Liver (tissue), 8 donors: ENCODE measurements at regions not wholly inside any gene's neighbourhood (a gene's known extent, or its start where the extent isn't known, plus 50 kb on each side); places are given as distances from the start of the nearest gene placed in this dataset.

Experiments
- DNase-seq: peaks from one replicate; pipeline ENCODE4 v3.0.0-alpha.2; 2017; ENCODE audit warnings: low spot score
- H3K27ac ChIP-seq, 2 donors: one replicate each; pipeline ENCODE4 v1.7.0; 2013; ENCODE audit warnings: inconsistent platforms in 2 of 2, low read length in 2 of 2, control low read depth in 1 of 2, low read depth in 1 of 2, mild to moderate bottlenecking in 1 of 2
- H3K27me3 ChIP-seq, 4 donors: one replicate each; pipeline versions ENCODE4 v1.6.1 to v1.7.0; 2013; ENCODE audit warnings: low read length in 3 of 4, inconsistent platforms in 1 of 4, mild to moderate bottlenecking in 1 of 4, moderate library complexity in 1 of 4; ENCODE audit not compliant: control insufficient read depth in 4 of 4, insufficient read depth in 4 of 4
- H3K36me3 ChIP-seq, 4 donors: one replicate each; pipeline versions ENCODE4 v1.6.1 to v1.7.0; 2013; ENCODE audit warnings: low read length in 3 of 4, mild to moderate bottlenecking in 3 of 4, low read depth in 1 of 4, moderate library complexity in 1 of 4; ENCODE audit not compliant: control insufficient read depth in 4 of 4, insufficient read depth in 3 of 4
- H3K4me1 ChIP-seq, 4 donors: one replicate each; pipeline versions ENCODE4 v1.6.1 to v1.7.0; 2013; ENCODE audit warnings: low read length in 3 of 4, mild to moderate bottlenecking in 3 of 4, moderate library complexity in 1 of 4; ENCODE audit not compliant: control insufficient read depth in 4 of 4, insufficient read depth in 4 of 4
- H3K4me3 ChIP-seq, 3 donors: one replicate each; pipeline versions ENCODE4 v1.6.1 to v1.7.0; 2013; ENCODE audit warnings: low read length in 3 of 3, control low read depth in 1 of 3, low read depth in 1 of 3, mild to moderate bottlenecking in 1 of 3
- H3K9ac ChIP-seq, 2 donors: one replicate each; pipeline ENCODE4 v1.7.0; 2013; ENCODE audit warnings: low read length in 2 of 2, mild to moderate bottlenecking in 2 of 2, moderate library complexity in 2 of 2, control low read depth in 1 of 2, low read depth in 1 of 2
- H3K9me3 ChIP-seq, 4 donors: one replicate each; pipeline versions ENCODE4 v1.6.1 to v1.7.0; 2013; ENCODE audit warnings: low read length in 3 of 4; ENCODE audit not compliant: control insufficient read depth in 4 of 4
- CTCF ChIP-seq: fragments of 150-350 bp; IDR thresholded peaks from 2 replicates; pipeline ENCODE4 v1.5.1; 2017; ENCODE audit warnings: improper control_type of control experiment, low read depth, low read length; ENCODE audit not compliant: missing input control
- EGR1 ChIP-seq, 2 donors: IDR thresholded peaks; 2 replicates each; pipeline ENCODE4 v1.6.1; 2016 to 2018; ENCODE audit warnings: antibody characterized with exemption in 2 of 2, low read depth in 2 of 2
- FOXA1 ChIP-seq: IDR thresholded peaks from 2 replicates; pipeline ENCODE4 v1.6.1; 2016; ENCODE audit warnings: antibody characterized with exemption
- FOXA2 ChIP-seq: IDR thresholded peaks from 2 replicates; pipeline ENCODE4 v1.6.1; 2016; ENCODE audit warnings: antibody characterized with exemption
- GABPA ChIP-seq, 2 donors: IDR thresholded peaks in 1 of 2; conservative IDR thresholded peaks in 1 of 2; 2 replicates each; pipeline ENCODE4 v1.6.1; 2016; ENCODE audit warnings: antibody characterized with exemption in 2 of 2, mild to moderate bottlenecking in 1 of 2, moderate library complexity in 1 of 2
- HNF4A ChIP-seq, 2 donors: conservative IDR thresholded peaks; 2 replicates each; pipeline ENCODE4 v1.6.1; 2016; ENCODE audit warnings: antibody characterized with exemption in 2 of 2, mild to moderate bottlenecking in 2 of 2
- HNF4G ChIP-seq: IDR thresholded peaks from 2 replicates; pipeline ENCODE4 v1.6.1; 2016; ENCODE audit warnings: antibody characterized with exemption
- JUND ChIP-seq, 2 donors: IDR thresholded peaks; 2 replicates each; pipeline ENCODE4 v1.6.1; 2016; ENCODE audit warnings: antibody characterized with exemption in 2 of 2
- MAX ChIP-seq: IDR thresholded peaks from 2 replicates; pipeline ENCODE4 v1.6.1; 2016; ENCODE audit warnings: antibody characterized with exemption
- NR2F2 ChIP-seq: IDR thresholded peaks from 2 replicates; pipeline ENCODE4 v1.6.1; 2016; ENCODE audit warnings: antibody characterized with exemption
- RAD21 ChIP-seq, 2 donors: IDR thresholded peaks; 2 replicates each; pipeline ENCODE4 v1.6.1; 2016; ENCODE audit warnings: antibody characterized with exemption in 2 of 2, mild to moderate bottlenecking in 2 of 2
- REST ChIP-seq: IDR thresholded peaks from 2 replicates; pipeline ENCODE4 v1.6.1; 2016; ENCODE audit warnings: antibody characterized with exemption, mild to moderate bottlenecking
- RXRA ChIP-seq, 2 donors: IDR thresholded peaks; 2 replicates each; pipeline ENCODE4 v1.6.1; 2017 to 2018; ENCODE audit warnings: antibody characterized with exemption in 2 of 2, mild to moderate bottlenecking in 1 of 2
- SP1 ChIP-seq: IDR thresholded peaks from 2 replicates; pipeline ENCODE4 v1.6.1; 2018; ENCODE audit warnings: antibody characterized with exemption, mild to moderate bottlenecking
- TAF1 ChIP-seq: conservative IDR thresholded peaks from 2 replicates; pipeline ENCODE4 v1.6.1; 2016; ENCODE audit warnings: antibody characterized with exemption, mild to moderate bottlenecking
- YY1 ChIP-seq: IDR thresholded peaks from 2 replicates; pipeline ENCODE4 v1.6.1; 2016; ENCODE audit warnings: antibody characterized with exemption, mild to moderate bottlenecking
- WGBS: extraction: QIAGEN DNeasy Blood & Tissue Kit; methylation state at CpG from one replicate; pipeline ENCODE4 v1.1.7; 2013; 5-methylcytosine and 5-hydroxymethylcytosine counted together
- TF ChIP-seq, protein P1 (sequence below): IDR thresholded peaks from 2 replicates; pipeline ENCODE4 v1.6.1; 2016; ENCODE audit warnings: antibody characterized with exemption
- TF ChIP-seq, protein P2 (sequence below): IDR thresholded peaks from 2 replicates; pipeline ENCODE4 v1.6.1; 2016; ENCODE audit warnings: antibody characterized with exemption
- donor health status: healthy.
- donor health status: healthy.
- donor health status: healthy.
- donor health status: healthy.
- donor health status: healthy.

DNA sequence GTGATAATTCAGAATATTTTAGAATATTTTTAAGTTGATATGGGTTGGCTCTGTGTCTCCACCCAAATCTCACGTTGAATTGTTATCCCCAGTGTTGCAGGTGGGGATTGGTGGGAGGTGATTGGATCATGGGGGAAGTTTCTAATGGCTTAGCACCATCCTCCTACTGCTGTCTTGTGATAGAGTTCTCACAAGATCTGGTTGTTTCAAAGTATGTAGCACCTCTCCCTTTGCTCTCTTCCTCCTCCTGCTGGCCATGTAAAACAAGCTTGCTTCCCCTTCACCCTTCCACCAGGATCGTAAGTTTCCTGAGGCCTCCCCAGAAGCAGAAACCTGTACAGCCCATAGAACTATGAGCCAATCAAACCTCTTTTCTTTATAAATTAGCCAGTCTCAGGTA lies 214.6 kb upstream of the C9orf72 start:
- H3K27me3 ChIP-seq = no peaks in the 10 kb centered on the region
- WGBS = 59% methylated on average over 2 of the region's 2 CpGs
- H3K4me3 ChIP-seq = no peak overlapping the region
- no peak overlapping the region for H3K27ac ChIP-seq
- H3K9ac ChIP-seq = no peak overlapping the region
- TF ChIP-seq RAD21 (IDR thresholded peaks at IDR 0.05) (peak in 1 of 2 donors; percentile 38), GABPA (IDR thresholded peaks at IDR 0.05 in 1 of 2, conservative IDR thresholded peaks at IDR 0.05 in 1 of 2) (no peak), FOXA2 (no peak), HNF4A (conservative IDR thresholded peaks at IDR 0.05) (no peak)
- no peaks in the 10 kb centered on the region for H3K4me1 ChIP-seq
- DNase-seq = no peak
- H3K36me3 ChIP-seq = no peaks in the 10 kb centered on the region
- H3K9me3 ChIP-seq = peaks cover 0 to 2% (median under 1%) of the 10 kb centered on the region in 4 donors

DNA sequence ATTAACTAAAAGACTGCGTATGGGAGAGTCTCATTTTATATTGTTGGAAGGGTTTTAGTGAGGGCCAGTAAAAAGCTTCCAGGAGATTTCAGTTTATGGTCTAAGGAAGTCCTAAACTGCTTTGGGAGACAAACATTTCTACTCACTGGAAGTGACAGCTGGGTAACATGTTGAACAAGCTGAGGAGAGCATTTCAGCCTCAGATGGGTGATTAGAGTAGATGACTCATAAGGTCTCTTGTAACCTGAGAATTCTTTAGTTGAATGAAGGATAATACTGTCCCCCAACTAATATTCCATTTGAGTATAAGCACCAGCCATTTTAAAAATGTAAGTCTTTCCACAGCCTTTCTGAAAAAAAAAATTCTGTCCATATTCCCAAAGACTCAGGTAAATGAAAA lies 218.0 kb upstream of the C9orf72 start:
- Histone ChIP-seq H3K4me3 (no peak overlapping the region), H3K9ac (no peak overlapping the region), H3K36me3 (no peaks in the 10 kb centered on the region), H3K27ac (no peak overlapping the region), H3K9me3 (peaks cover 0 to 2% (median under 1%) of the 10 kb centered on the region in 4 donors), H3K27me3 (no peaks in the 10 kb centered on the region), H3K4me1 (no peaks in the 10 kb centered on the region)
- TF ChIP-seq SP1 (no peak), JUND (IDR thresholded peaks at IDR 0.05) (no peak), REST (no peak), GABPA (IDR thresholded peaks at IDR 0.05 in 1 of 2, conservative IDR thresholded peaks at IDR 0.05 in 1 of 2) (no peak), TAF1 (no peak), EGR1 (IDR thresholded peaks at IDR 0.05; ENCODE audit: low read depth in 2 of 2) (no peak), NR2F2 (no peak), RXRA (IDR thresholded peaks at IDR 0.05) (no peak), FOXA1 (no peak), HNF4A (conservative IDR thresholded peaks at IDR 0.05) (no peak), HNF4G (no peak), CTCF (no peak), YY1 (no peak), RAD21 (IDR thresholded peaks at IDR 0.05) (no peak), MAX (no peak), FOXA2 (no peak)
- TF ChIP-seq, protein P1, sequence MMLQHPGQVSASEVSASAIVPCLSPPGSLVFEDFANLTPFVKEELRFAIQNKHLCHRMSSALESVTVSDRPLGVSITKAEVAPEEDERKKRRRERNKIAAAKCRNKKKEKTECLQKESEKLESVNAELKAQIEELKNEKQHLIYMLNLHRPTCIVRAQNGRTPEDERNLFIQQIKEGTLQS = no peak
- TF ChIP-seq, protein P2, sequence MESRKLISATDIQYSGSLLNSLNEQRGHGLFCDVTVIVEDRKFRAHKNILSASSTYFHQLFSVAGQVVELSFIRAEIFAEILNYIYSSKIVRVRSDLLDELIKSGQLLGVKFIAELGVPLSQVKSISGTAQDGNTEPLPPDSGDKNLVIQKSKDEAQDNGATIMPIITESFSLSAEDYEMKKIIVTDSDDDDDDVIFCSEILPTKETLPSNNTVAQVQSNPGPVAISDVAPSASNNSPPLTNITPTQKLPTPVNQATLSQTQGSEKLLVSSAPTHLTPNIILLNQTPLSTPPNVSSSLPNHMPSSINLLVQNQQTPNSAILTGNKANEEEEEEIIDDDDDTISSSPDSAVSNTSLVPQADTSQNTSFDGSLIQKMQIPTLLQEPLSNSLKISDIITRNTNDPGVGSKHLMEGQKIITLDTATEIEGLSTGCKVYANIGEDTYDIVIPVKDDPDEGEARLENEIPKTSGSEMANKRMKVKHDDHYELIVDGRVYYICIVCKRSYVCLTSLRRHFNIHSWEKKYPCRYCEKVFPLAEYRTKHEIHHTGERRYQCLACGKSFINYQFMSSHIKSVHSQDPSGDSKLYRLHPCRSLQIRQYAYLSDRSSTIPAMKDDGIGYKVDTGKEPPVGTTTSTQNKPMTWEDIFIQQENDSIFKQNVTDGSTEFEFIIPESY = no peak
- no peak for DNase-seq
- 78% methylated on average over 1 of the region's 1 CpG for WGBS
